Esophagus squamous epithelium (tissue), 4 donors: ENCODE measurements at regions not wholly inside any gene's neighbourhood (a gene's known extent, or its start where the extent isn't known, plus 50 kb on each side); places are given as distances from the start of the nearest gene placed in this dataset.

Experiments used
- CTCF ChIP-seq, 6 experiments: fragments of 450-650 bp in 4 of 6; fragments of 200-600 bp in 2 of 6; sonication (generic) in 2 of 6; IDR thresholded peaks; one replicate each; pipeline ENCODE4 v1.5.1; 2016 to 2019; ENCODE audit warnings: antibody characterized with exemption in 6 of 6, mild to moderate bottlenecking in 4 of 6, moderate library complexity in 4 of 6
- POLR2A ChIP-seq, 4 donors: fragments of 450-650 bp; IDR thresholded peaks; one replicate each; pipeline ENCODE4 v1.6.1; 2017; ENCODE audit warnings: antibody characterized with exemption in 4 of 4, mild to moderate bottlenecking in 4 of 4, moderate library complexity in 3 of 4

GRCh38 chr9:676780-677438, 164.6 kb upstream of the DMRT1 start:
- no peak for TF ChIP-seq CTCF (IDR thresholded peaks at IDR 0.05)
- TF ChIP-seq POLR2A (IDR thresholded peaks at IDR 0.05), result no peak
